ENCODE measurements at regions not wholly inside any gene's neighbourhood (a gene's known extent, or its start where the extent isn't known, plus 50 kb on each side); places are given as distances from the start of the nearest gene placed in this dataset.
"Not testable (repeated sequence)": the region's sequence is repeated elsewhere in the genome, so short reads cannot be mapped to it uniquely, and the experiment has no call there.

- H3K4me3 Mint-ChIP-seq, H3K36me3 Mint-ChIP-seq: not testable (repeated sequence)
These were observed 215.3 kb upstream of the SDK2 start for GRCh38 chr17:73859439-73860008.

GRCh38 chr17:73861543-73861942, 217.3 kb upstream of the SDK2 start:
- no peak overlapping the region for H3K27ac Mint-ChIP-seq
- peaks cover 2% of the 10 kb centered on the region for H3K27me3 Mint-ChIP-seq
- no peak overlapping the region for H3K4me3 Mint-ChIP-seq
- ATAC-seq (ENCODE audit: low read depth) (no peak), DNase-seq (ENCODE audit: low spot score in 2 of 2) (no peak)
- H3K4me1 Mint-ChIP-seq = no peaks in the 10 kb centered on the region
- H3K36me3 Mint-ChIP-seq = no peaks in the 10 kb centered on the region
- H3K9me3 Mint-ChIP-seq = no peaks in the 10 kb centered on the region

More at GRCh38 chr17:73859439-73860008, 215.3 kb upstream of the SDK2 start:
- not testable (repeated sequence) for DNase-seq (ENCODE audit: low spot score in 2 of 2); H3K27me3 Mint-ChIP-seq; H3K4me1 Mint-ChIP-seq; H3K9me3 Mint-ChIP-seq; H3K27ac Mint-ChIP-seq; ATAC-seq (ENCODE audit: low read depth)

GRCh38 chr17:73863761-73864535, 219.7 kb upstream of the SDK2 start:
- Mint-ChIP-seq H3K27me3 (no peaks in the 10 kb centered on the region), H3K4me3 (no peak overlapping the region), H3K9me3 (no peaks in the 10 kb centered on the region), H3K36me3 (no peaks in the 10 kb centered on the region), H3K4me1 (no peaks in the 10 kb centered on the region), H3K27ac (no peak overlapping the region)
- ATAC-seq (ENCODE audit: low read depth) (no peak), DNase-seq (ENCODE audit: low spot score in 2 of 2) (no peak)

- Mint-ChIP-seq H3K9me3 (no peaks in the 10 kb centered on the region), H3K27me3 (peaks cover 2% of the 10 kb centered on the region), H3K27ac (no peak overlapping the region), H3K36me3 (no peaks in the 10 kb centered on the region), H3K4me3 (no peak overlapping the region), H3K4me1 (no peaks in the 10 kb centered on the region)
- no peak for ATAC-seq (ENCODE audit: low read depth)
- no peak for DNase-seq (ENCODE audit: low spot score in 2 of 2)
These were observed 221.6 kb upstream of the SDK2 start for GRCh38 chr17:73865831-73866230.

GRCh38 chr17:73867056-73867455, 222.8 kb upstream of the SDK2 start:
- Mint-ChIP-seq H3K36me3 (no peaks in the 10 kb centered on the region), H3K4me1 (no peaks in the 10 kb centered on the region), H3K27me3 (peaks cover 2% of the 10 kb centered on the region), H3K27ac (no peak overlapping the region), H3K9me3 (no peaks in the 10 kb centered on the region), H3K4me3 (no peak overlapping the region)
- ATAC-seq (ENCODE audit: low read depth) = no peak
- no peak for DNase-seq (ENCODE audit: low spot score in 2 of 2)

GRCh38 chr17:73870068-73870467, 225.8 kb upstream of the SDK2 start:
- H3K4me1 Mint-ChIP-seq = no peaks in the 10 kb centered on the region
- no peaks in the 10 kb centered on the region for H3K36me3 Mint-ChIP-seq
- DNase-seq (ENCODE audit: low spot score in 2 of 2) = no peak
- no peak overlapping the region for H3K27ac Mint-ChIP-seq
- H3K9me3 Mint-ChIP-seq = peaks cover 4% of the 10 kb centered on the region
- H3K27me3 Mint-ChIP-seq = peaks cover 5% of the 10 kb centered on the region
- no peak for ATAC-seq (ENCODE audit: low read depth)
- H3K4me3 Mint-ChIP-seq = no peak overlapping the region

- Mint-ChIP-seq H3K27me3 (peaks cover 5% of the 10 kb centered on the region), H3K4me3 (no peak overlapping the region), H3K4me1 (no peaks in the 10 kb centered on the region), H3K9me3 (peaks cover 4% of the 10 kb centered on the region), H3K27ac (no peak overlapping the region), H3K36me3 (no peaks in the 10 kb centered on the region)
- ATAC-seq (ENCODE audit: low read depth) (no peak), DNase-seq (ENCODE audit: low spot score in 2 of 2) (no peak)
These were observed 226.2 kb upstream of the SDK2 start for GRCh38 chr17:73870473-73870872.

- H3K9me3 Mint-ChIP-seq = peaks cover 4% of the 10 kb centered on the region
- H3K36me3 Mint-ChIP-seq = no peaks in the 10 kb centered on the region
- H3K4me1 Mint-ChIP-seq = no peaks in the 10 kb centered on the region
- DNase-seq (ENCODE audit: low spot score in 2 of 2) (no peak), ATAC-seq (ENCODE audit: low read depth) (no peak)
- no peak overlapping the region for H3K4me3 Mint-ChIP-seq
- H3K27ac Mint-ChIP-seq = no peak overlapping the region
- peaks cover 6% of the 10 kb centered on the region for H3K27me3 Mint-ChIP-seq
These were observed 228.6 kb upstream of the SDK2 start for GRCh38 chr17:73872816-73873215.

- Mint-ChIP-seq H3K27ac (no peak overlapping the region), H3K36me3 (no peaks in the 10 kb centered on the region), H3K4me3 (no peak overlapping the region), H3K27me3 (peaks cover 6% of the 10 kb centered on the region), H3K4me1 (no peaks in the 10 kb centered on the region), H3K9me3 (peaks cover 4% of the 10 kb centered on the region)
- DNase-seq (ENCODE audit: low spot score in 2 of 2) (no peak), ATAC-seq (ENCODE audit: low read depth) (no peak)
These were observed 229.9 kb upstream of the SDK2 start for GRCh38 chr17:73874008-73874720.

GRCh38 chr17:73875346-73875745, 231.1 kb upstream of the SDK2 start:
- Mint-ChIP-seq H3K9me3 (peaks cover 4% of the 10 kb centered on the region), H3K4me1 (no peaks in the 10 kb centered on the region), H3K36me3 (no peaks in the 10 kb centered on the region), H3K4me3 (no peak overlapping the region), H3K27ac (no peak overlapping the region), H3K27me3 (peaks cover 5% of the 10 kb centered on the region)
- ATAC-seq (ENCODE audit: low read depth) (no peak), DNase-seq (ENCODE audit: low spot score in 2 of 2) (no peak)

GRCh38 chr17:73877962-73878361, 233.7 kb upstream of the SDK2 start:
- no peak overlapping the region for H3K4me3 Mint-ChIP-seq
- peaks cover 4% of the 10 kb centered on the region for H3K9me3 Mint-ChIP-seq
- ATAC-seq (ENCODE audit: low read depth) (no peak), DNase-seq (ENCODE audit: low spot score in 2 of 2) (no peak)
- H3K36me3 Mint-ChIP-seq = no peaks in the 10 kb centered on the region
- H3K27me3 Mint-ChIP-seq = peaks cover 8% of the 10 kb centered on the region
- no peaks in the 10 kb centered on the region for H3K4me1 Mint-ChIP-seq
- no peak overlapping the region for H3K27ac Mint-ChIP-seq

- peaks cover 8% of the 10 kb centered on the region for H3K27me3 Mint-ChIP-seq
- no peaks in the 10 kb centered on the region for H3K36me3 Mint-ChIP-seq
- no peak for ATAC-seq (ENCODE audit: low read depth)
- H3K27ac Mint-ChIP-seq = no peak overlapping the region
- peaks cover 2% of the 10 kb centered on the region for H3K9me3 Mint-ChIP-seq
- H3K4me1 Mint-ChIP-seq = no peaks in the 10 kb centered on the region
- no peak for DNase-seq (ENCODE audit: low spot score in 2 of 2)
- no peak overlapping the region for H3K4me3 Mint-ChIP-seq
These were observed 234.7 kb upstream of the SDK2 start for GRCh38 chr17:73878923-73879322.

- Mint-ChIP-seq H3K4me1 (no peaks in the 10 kb centered on the region), H3K9me3 (no peaks in the 10 kb centered on the region), H3K36me3 (no peaks in the 10 kb centered on the region), H3K4me3 (no peak overlapping the region), H3K27ac (no peak overlapping the region), H3K27me3 (peaks cover 9% of the 10 kb centered on the region)
- no peak for ATAC-seq (ENCODE audit: low read depth)
- DNase-seq (ENCODE audit: low spot score in 2 of 2) = no peak
These were observed 235.7 kb upstream of the SDK2 start for GRCh38 chr17:73879987-73880386.

- H3K27ac Mint-ChIP-seq = no peak overlapping the region
- no peaks in the 10 kb centered on the region for H3K9me3 Mint-ChIP-seq
- ATAC-seq (ENCODE audit: low read depth) (no peak), DNase-seq (ENCODE audit: low spot score in 2 of 2) (no peak)
- H3K27me3 Mint-ChIP-seq = peaks cover 12% of the 10 kb centered on the region
- H3K4me1 Mint-ChIP-seq = no peaks in the 10 kb centered on the region
- no peak overlapping the region for H3K4me3 Mint-ChIP-seq
- H3K36me3 Mint-ChIP-seq = no peaks in the 10 kb centered on the region
These were observed 238.3 kb upstream of the SDK2 start for GRCh38 chr17:73882590-73882989.
